ENCODE measurements at regions not wholly inside any gene's neighbourhood (a gene's known extent, or its start where the extent isn't known, plus 50 kb on each side); places are given as distances from the start of the nearest gene placed in this dataset.

GRCh38 chr21:35871906-35872305 is 188.4 kb downstream of the SETD4 start:
- Histone ChIP-seq H3K4me3 (no peak overlapping the region), H3K27me3 (peaks cover 0 to 6% (median 0%) of the 10 kb centered on the region in 7 donors), H3K36me3 (no peaks in the 10 kb centered on the region), H3K27ac (no peak overlapping the region), H3K9me3 (peaks cover 0 to 13% (median 5%) of the 10 kb centered on the region in 11 donors), H3K4me1 (no peaks in the 10 kb centered on the region)
- no peak for ATAC-seq
- WGBS, 2 donors = 84% methylated on average over 2 of the region's 2 CpGs
- intact Hi-C loops (cut with DNase I) = no loop called here
- no peak for DNase-seq
- no peak for TF ChIP-seq CTCF (IDR thresholded peaks at IDR 0.05)

GRCh38 chr21:35868869-35869223 is 191.5 kb downstream of the SETD4 start:
- no peaks in the 10 kb centered on the region for H3K36me3 ChIP-seq
- no peak for TF ChIP-seq CTCF (IDR thresholded peaks at IDR 0.05)
- peaks cover 0 to 13% (median 5%) of the 10 kb centered on the region in 11 donors for H3K9me3 ChIP-seq
- intact Hi-C loops (cut with DNase I) = no loop called here
- no peak overlapping the region for H3K4me3 ChIP-seq
- ATAC-seq = no peak
- H3K27me3 ChIP-seq = peaks cover 0 to 5% (median 0%) of the 10 kb centered on the region in 7 donors
- no peaks in the 10 kb centered on the region for H3K4me1 ChIP-seq
- no peak for DNase-seq
- H3K27ac ChIP-seq = no peak overlapping the region

- Histone ChIP-seq H3K27ac (no peak overlapping the region), H3K36me3 (no peaks in the 10 kb centered on the region), H3K9me3 (peaks cover 0 to 13% (median 5%) of the 10 kb centered on the region in 11 donors), H3K4me1 (no peaks in the 10 kb centered on the region), H3K27me3 (peaks cover 0 to 5% (median 0%) of the 10 kb centered on the region in 7 donors), H3K4me3 (no peak overlapping the region)
- WGBS, 2 donors = 67 to 74% methylated on average over 10 of the region's 10 CpGs
- intact Hi-C loops (cut with DNase I) = no loop called here
- no peak for DNase-seq
- no peak for TF ChIP-seq CTCF (IDR thresholded peaks at IDR 0.05)
- ATAC-seq = peak in 1 of 8 donors; percentile 63
Measured at GRCh38 chr21:35868005-35868868, 192.1 kb downstream of the SETD4 start.

GRCh38 chr21:35864039-35864438 is 196.3 kb downstream of the SETD4 start:
- Histone ChIP-seq H3K4me3 (no peak overlapping the region), H3K27ac (no peak overlapping the region), H3K4me1 (no peaks in the 10 kb centered on the region), H3K9me3 (peaks cover 0 to 12% (median 5%) of the 10 kb centered on the region in 11 donors), H3K36me3 (no peaks in the 10 kb centered on the region), H3K27me3 (no peaks in the 10 kb centered on the region)
- ATAC-seq (no peak), DNase-seq (no peak)
- intact Hi-C loops (cut with DNase I) = no loop called here
- no peak for TF ChIP-seq CTCF (IDR thresholded peaks at IDR 0.05)
- WGBS, 2 donors = 55 to 66% methylated on average over 4 of the region's 4 CpGs

Data from heart right ventricle (tissue), 16 donors.